Activated CD4-positive, alpha-beta memory T cell treated with anti-CD3 and anti-CD28 coated beads for 36 hours (primary cell): ENCODE measurements at regions not wholly inside any gene's neighbourhood (a gene's known extent, or its start where the extent isn't known, plus 50 kb on each side); places are given as distances from the start of the nearest gene placed in this dataset.

Source experiments
- CTCF ChIA-PET: fragments of 350-600 bp; sonication (Branson Sonifier 250); formaldehyde crosslinking; loops from one replicate; lab custom pipeline; 2021; ENCODE audit warnings: antibody characterized with exemption, inconsistent platforms; lab: Charles Lee
- POLR2A ChIA-PET: fragments of 350-600 bp; sonication (Branson Sonifier 250); formaldehyde crosslinking; loops from one replicate; lab custom pipeline; 2021; ENCODE audit warnings: antibody characterized with exemption; lab: Charles Lee
- DNase-seq: peaks from one replicate; pipeline ENCODE4 v3.0.0-alpha.2; 2020
- H3K27ac Mint-ChIP-seq: one replicate; pipeline ENCODE4 v1.8.0; 2021; ENCODE audit warnings: mixed read lengths
- H3K27me3 Mint-ChIP-seq: one replicate; pipeline ENCODE4 v1.8.0; 2021; ENCODE audit warnings: mixed read lengths
- H3K36me3 Mint-ChIP-seq: one replicate; pipeline ENCODE4 v1.8.0; 2021; ENCODE audit warnings: mixed read lengths
- H3K4me1 Mint-ChIP-seq: one replicate; pipeline ENCODE4 v1.8.0; 2021; ENCODE audit warnings: low read depth, mixed read lengths
- H3K4me3 Mint-ChIP-seq: one replicate; pipeline ENCODE4 v1.8.0; 2021; ENCODE audit warnings: mild to moderate bottlenecking, mixed read lengths
- H3K9me3 Mint-ChIP-seq: one replicate; pipeline ENCODE4 v1.8.0; 2021; ENCODE audit warnings: mixed read lengths
- intact Hi-C: fragments of 100-400 bp; cut with micrococcal nuclease; formaldehyde crosslinking; loops from one replicate; pipeline ENCODE4 v1.15.1; 2023

GRCh38 chr6:166820483-166820882, 135.9 kb downstream of the RNASET2 start:
- no peaks in the 10 kb centered on the region for H3K4me1 Mint-ChIP-seq
- H3K36me3 Mint-ChIP-seq, result no peaks in the 10 kb centered on the region
- CTCF ChIA-PET, result no interaction called here
- H3K27ac Mint-ChIP-seq, result no peak overlapping the region
- no peaks in the 10 kb centered on the region for H3K9me3 Mint-ChIP-seq
- H3K27me3 Mint-ChIP-seq, result no peaks in the 10 kb centered on the region
- intact Hi-C loops, result no loop called here
- DNase-seq, result no peak
- POLR2A ChIA-PET, result no interaction called here
- H3K4me3 Mint-ChIP-seq, result no peak overlapping the region

- no peaks in the 10 kb centered on the region for H3K27me3 Mint-ChIP-seq
- no peaks in the 10 kb centered on the region for H3K9me3 Mint-ChIP-seq
- no peak overlapping the region for H3K4me3 Mint-ChIP-seq
- ChIA-PET POLR2A (no interaction called here), CTCF (no interaction called here)
- intact Hi-C loops, result no loop called here
- DNase-seq, result no peak
- H3K4me1 Mint-ChIP-seq, result no peaks in the 10 kb centered on the region
- H3K36me3 Mint-ChIP-seq, result no peaks in the 10 kb centered on the region
- H3K27ac Mint-ChIP-seq, result no peak overlapping the region
Measured at GRCh38 chr6:166820070-166820469, 136.3 kb downstream of the RNASET2 start.

- Mint-ChIP-seq H3K4me3 (no peak overlapping the region), H3K27me3 (no peaks in the 10 kb centered on the region), H3K27ac (no peak overlapping the region), H3K4me1 (no peaks in the 10 kb centered on the region), H3K36me3 (no peaks in the 10 kb centered on the region), H3K9me3 (no peaks in the 10 kb centered on the region)
- intact Hi-C loops, result no loop called here
- ChIA-PET POLR2A (no interaction called here), CTCF (no interaction called here)
- DNase-seq, result no peak
Measured at GRCh38 chr6:166815629-166816028, 140.7 kb downstream of the RNASET2 start.

- H3K27ac Mint-ChIP-seq, result no peak overlapping the region
- CTCF ChIA-PET, result no interaction called here
- H3K36me3 Mint-ChIP-seq, result no peaks in the 10 kb centered on the region
Measured at GRCh38 chr6:166814390-166814789, 142.0 kb downstream of the RNASET2 start.

GRCh38 chr6:166813461-166813860, 142.9 kb downstream of the RNASET2 start:
- peaks cover 3% of the 10 kb centered on the region for H3K36me3 Mint-ChIP-seq
- no peak overlapping the region for H3K27ac Mint-ChIP-seq
- no peaks in the 10 kb centered on the region for H3K4me1 Mint-ChIP-seq
- no peak for DNase-seq
- intact Hi-C loops, result no loop called here
- CTCF ChIA-PET, result no interaction called here
- POLR2A ChIA-PET, result no interaction called here
- no peaks in the 10 kb centered on the region for H3K27me3 Mint-ChIP-seq
- H3K9me3 Mint-ChIP-seq, result no peaks in the 10 kb centered on the region
- H3K4me3 Mint-ChIP-seq, result no peak overlapping the region

More at GRCh38 chr6:166814390-166814789, 142.0 kb downstream of the RNASET2 start:
- POLR2A ChIA-PET, result no interaction called here
- Mint-ChIP-seq H3K27me3 (no peaks in the 10 kb centered on the region), H3K4me3 (no peak overlapping the region), H3K9me3 (no peaks in the 10 kb centered on the region), H3K4me1 (no peaks in the 10 kb centered on the region)
- no peak for DNase-seq
- intact Hi-C loops, result no loop called here

GRCh38 chr6:166810864-166811263, 145.5 kb downstream of the RNASET2 start:
- Mint-ChIP-seq H3K4me1 (no peaks in the 10 kb centered on the region), H3K4me3 (no peak overlapping the region), H3K9me3 (peaks cover 19% of the 10 kb centered on the region), H3K27ac (no peak overlapping the region), H3K36me3 (peaks cover 16% of the 10 kb centered on the region), H3K27me3 (no peaks in the 10 kb centered on the region)
- no peak for DNase-seq
- ChIA-PET CTCF (no interaction called here), POLR2A (no interaction called here)
- intact Hi-C loops, result no loop called here

GRCh38 chr6:166809721-166810120, 146.6 kb downstream of the RNASET2 start:
- DNase-seq, result no peak
- intact Hi-C loops, result no loop called here
- Mint-ChIP-seq H3K27me3 (no peaks in the 10 kb centered on the region), H3K9me3 (peaks cover 30% of the 10 kb centered on the region), H3K4me1 (no peaks in the 10 kb centered on the region), H3K36me3 (peaks cover 24% of the 10 kb centered on the region), H3K27ac (no peak overlapping the region), H3K4me3 (no peak overlapping the region)
- ChIA-PET POLR2A (no interaction called here), CTCF (no interaction called here)

GRCh38 chr6:166806962-166807757, 149.2 kb downstream of the RNASET2 start:
- Mint-ChIP-seq H3K9me3 (peaks cover 30% of the 10 kb centered on the region), H3K36me3 (peaks cover 25% of the 10 kb centered on the region), H3K27ac (no peak overlapping the region), H3K27me3 (no peaks in the 10 kb centered on the region), H3K4me1 (no peaks in the 10 kb centered on the region), H3K4me3 (no peak overlapping the region)
- intact Hi-C loops, result no loop called here
- CTCF ChIA-PET, result no interaction called here
- DNase-seq, result no peak
- POLR2A ChIA-PET, result no interaction called here

- H3K36me3 Mint-ChIP-seq, result peaks cover 25% of the 10 kb centered on the region
- H3K4me1 Mint-ChIP-seq, result no peaks in the 10 kb centered on the region
Measured at GRCh38 chr6:166806217-166806838, 150.0 kb downstream of the RNASET2 start.

GRCh38 chr6:166803471-166803870, 152.9 kb downstream of the RNASET2 start:
- CTCF ChIA-PET, result no interaction called here

More at GRCh38 chr6:166806217-166806838, 150.0 kb downstream of the RNASET2 start:
- ChIA-PET CTCF (no interaction called here), POLR2A (no interaction called here)
- no peaks in the 10 kb centered on the region for H3K27me3 Mint-ChIP-seq
- H3K9me3 Mint-ChIP-seq, result peaks cover 30% of the 10 kb centered on the region
- DNase-seq, result no peak
- H3K27ac Mint-ChIP-seq, result no peak overlapping the region
- H3K4me3 Mint-ChIP-seq, result no peak overlapping the region
- intact Hi-C loops, result no loop called here

GRCh38 chr6:166802401-166802800, 153.9 kb downstream of the RNASET2 start:
- intact Hi-C loops, result no loop called here
- H3K4me1 Mint-ChIP-seq, result no peaks in the 10 kb centered on the region

More at GRCh38 chr6:166803471-166803870, 152.9 kb downstream of the RNASET2 start:
- DNase-seq, result no peak
- H3K4me1 Mint-ChIP-seq, result no peaks in the 10 kb centered on the region
- H3K27ac Mint-ChIP-seq, result no peak overlapping the region
- POLR2A ChIA-PET, result no interaction called here
- H3K4me3 Mint-ChIP-seq, result no peak overlapping the region
- H3K27me3 Mint-ChIP-seq, result no peaks in the 10 kb centered on the region
- intact Hi-C loops, result no loop called here
- H3K9me3 Mint-ChIP-seq, result peaks cover 30% of the 10 kb centered on the region
- peaks cover 22% of the 10 kb centered on the region for H3K36me3 Mint-ChIP-seq

GRCh38 chr6:166800137-166800536, 156.2 kb downstream of the RNASET2 start:
- ChIA-PET CTCF (no interaction called here), POLR2A (no interaction called here)
- intact Hi-C loops, result no loop called here
- H3K4me1 Mint-ChIP-seq, result no peaks in the 10 kb centered on the region
- peaks cover 3% of the 10 kb centered on the region for H3K9me3 Mint-ChIP-seq
- H3K27ac Mint-ChIP-seq, result no peak overlapping the region
- no peaks in the 10 kb centered on the region for H3K27me3 Mint-ChIP-seq
- no peak overlapping the region for H3K4me3 Mint-ChIP-seq
- no peak for DNase-seq
- peaks cover 2% of the 10 kb centered on the region for H3K36me3 Mint-ChIP-seq

More at GRCh38 chr6:166802401-166802800, 153.9 kb downstream of the RNASET2 start:
- H3K9me3 Mint-ChIP-seq, result peaks cover 23% of the 10 kb centered on the region
- ChIA-PET CTCF (no interaction called here), POLR2A (no interaction called here)
- DNase-seq, result no peak
- H3K27me3 Mint-ChIP-seq, result no peaks in the 10 kb centered on the region
- no peak overlapping the region for H3K27ac Mint-ChIP-seq
- H3K4me3 Mint-ChIP-seq, result no peak overlapping the region
- H3K36me3 Mint-ChIP-seq, result peaks cover 15% of the 10 kb centered on the region
